Activated T-cell treated with anti-CD3 and anti-CD28 coated beads, Interleukin-2, amount 50 U/mL, for 48 hours (primary cell): ENCODE measurements at regions not wholly inside any gene's neighbourhood (a gene's known extent, or its start where the extent isn't known, plus 50 kb on each side); places are given as distances from the start of the nearest gene placed in this dataset.

ENCODE experiments used
- DNase-seq, 2 experiments: peaks; one replicate each; pipeline ENCODE4 v3.0.0-alpha.2; 2020

GRCh38 chr16:73385696-73386095 lies 337.8 kb upstream of the ZFHX3 start:
- no peak for DNase-seq

GRCh38 chr16:73384506-73385089 lies 336.7 kb upstream of the ZFHX3 start:
- no peak for DNase-seq

- DNase-seq = no peak
Observed at GRCh38 chr16:73383988-73384365, 336.0 kb upstream of the ZFHX3 start.

- no peak for DNase-seq
Observed at GRCh38 chr16:73383195-73383987, 335.5 kb upstream of the ZFHX3 start.

- DNase-seq = no peak
Observed at GRCh38 chr16:73378471-73378870, 330.5 kb upstream of the ZFHX3 start.

- DNase-seq = no peak
Observed at GRCh38 chr16:73371584-73372319, 323.8 kb upstream of the ZFHX3 start.

- no peak for DNase-seq
Observed at GRCh38 chr16:73369851-73370250, 321.9 kb upstream of the ZFHX3 start.

GRCh38 chr16:73368715-73369114 lies 320.8 kb upstream of the ZFHX3 start:
- DNase-seq = no peak

GRCh38 chr16:73365016-73365551 lies 317.2 kb upstream of the ZFHX3 start:
- DNase-seq = no peak

GRCh38 chr16:73364413-73364812 lies 316.5 kb upstream of the ZFHX3 start:
- DNase-seq = no peak

GRCh38 chr16:73361061-73361460 lies 313.1 kb upstream of the ZFHX3 start:
- DNase-seq = no peak

- no peak for DNase-seq
Observed at GRCh38 chr16:73356401-73357079, 308.6 kb upstream of the ZFHX3 start.

- DNase-seq = no peak
Observed at GRCh38 chr16:73355981-73356380, 308.1 kb upstream of the ZFHX3 start.

GRCh38 chr16:73354434-73354833 lies 306.5 kb upstream of the ZFHX3 start:
- DNase-seq = no peak

- no peak for DNase-seq
Observed at GRCh38 chr16:73350707-73351452, 303.0 kb upstream of the ZFHX3 start.

- DNase-seq = no peak
Observed at GRCh38 chr16:73347500-73348375, 299.8 kb upstream of the ZFHX3 start.

- DNase-seq = no peak
Observed at GRCh38 chr16:73339821-73340220, 291.9 kb upstream of the ZFHX3 start.

GRCh38 chr16:73337373-73338296 lies 289.7 kb upstream of the ZFHX3 start:
- no peak for DNase-seq

- DNase-seq = no peak
Observed at GRCh38 chr16:73329358-73330286, 281.7 kb upstream of the ZFHX3 start.
